Panc1 (cell line): ENCODE measurements at regions not wholly inside any gene's neighbourhood (a gene's known extent, or its start where the extent isn't known, plus 50 kb on each side); places are given as distances from the start of the nearest gene placed in this dataset.

Source experiments
- ATAC-seq: fragments of 200-7000 bp; cut with Tn5 transposase; 2 replicates; pipeline ENCODE4 v1.9.1; 2020; ENCODE audit warnings: mild to moderate bottlenecking, moderate library complexity
- BruUV-seq: library from RNA; stranded (reverse); fragments of 400-500 nt; replicated peaks from 2 replicates; lab custom pipeline; 2021; lab: Mats Ljungman, UMichigan
- CTCF ChIA-PET: fragments of 300-600 bp; sonication (Branson Sonifier 250); formaldehyde crosslinking; loops from one replicate; lab custom pipeline; 2022; ENCODE audit warnings: antibody characterized with exemption; lab: Charles Lee
- POLR2A ChIA-PET: fragments of 300-600 bp; sonication (Branson Sonifier 250); formaldehyde crosslinking; loops from one replicate; lab custom pipeline; 2022; ENCODE audit warnings: antibody characterized with exemption; lab: Charles Lee
- DNase-seq: peaks from one replicate; pipeline ENCODE4 v3.0.0-alpha.2; 2010; ENCODE audit warnings: low read depth, low spot score
- H3K27ac ChIP-seq: 2 replicates; pipeline ENCODE4 v1.5.1; 2011; ENCODE audit warnings: mild to moderate bottlenecking, low read length, inconsistent platforms
- H3K27me3 ChIP-seq: fragments of 200-500 bp; sonication (Bioruptor generic); 2 replicates; pipeline ENCODE4 v1.6.0; 2014; ENCODE audit warnings: low read length, inconsistent platforms; ENCODE audit not compliant: control insufficient read depth, insufficient read depth
- H3K36me3 ChIP-seq: fragments of 200-500 bp; sonication (Bioruptor generic); 2 replicates; pipeline ENCODE4 v1.5.1; 2014; ENCODE audit warnings: inconsistent platforms, mild to moderate bottlenecking, low read length, moderate library complexity; ENCODE audit not compliant: control insufficient read depth, insufficient read depth
- H3K4me1 ChIP-seq: 2 replicates; pipeline ENCODE4 v1.5.1; 2011; ENCODE audit warnings: inconsistent platforms, mild to moderate bottlenecking, low read length, moderate library complexity; ENCODE audit not compliant: control insufficient read depth, insufficient read depth
- H3K4me3 ChIP-seq, 2 experiments: 2 replicates each; pipeline ENCODE4 v1.5.1; 2011 to 2012; ENCODE audit warnings: low read depth in 2 of 2, low read length in 2 of 2, mild to moderate bottlenecking in 2 of 2, inconsistent platforms in 1 of 2, moderate library complexity in 1 of 2
- H3K9me3 ChIP-seq: fragments of 200-500 bp; sonication (Bioruptor generic); 2 replicates; pipeline ENCODE4 v1.5.1; 2014; ENCODE audit warnings: low read depth, mild to moderate bottlenecking, inconsistent platforms, low read length, moderate library complexity; ENCODE audit not compliant: control insufficient read depth, insufficient read depth
- POLR2AphosphoS5 ChIP-seq: IDR thresholded peaks from 2 replicates; pipeline ENCODE4 v1.6.1; 2012; ENCODE audit warnings: mild to moderate bottlenecking, low read depth, low read length, moderate library complexity
- SIN3A ChIP-seq: IDR thresholded peaks from 2 replicates; pipeline ENCODE4 v1.6.1; 2012; ENCODE audit warnings: low read depth, mild to moderate bottlenecking, low read length, moderate library complexity, borderline replicate concordance; ENCODE audit not compliant: insufficient read depth
- TCF7L2 ChIP-seq: IDR thresholded peaks from 2 replicates; pipeline ENCODE4 v1.6.1; 2011; ENCODE audit warnings: mild to moderate bottlenecking, low read depth, low read length, inconsistent platforms
- in situ Hi-C: cut with HindIII; loops from 2 replicates; pipeline ENCODE4 v1.10.0; 2016; ENCODE audit warnings: low sequenced_read_pairs, low pct_unique_long_range_greater_than_20kb
- intact Hi-C: fragments of 100-400 bp; cut with micrococcal nuclease; formaldehyde crosslinking; loops from one replicate; pipeline ENCODE4 v1.10.0; 2022; ENCODE audit not compliant: unreplicated experiment
- TF ChIP-seq, protein P1 (sequence below): fragments of 450-650 bp; IDR thresholded peaks from 2 replicates; pipeline ENCODE4 v1.5.1; 2017; ENCODE audit warnings: mild to moderate bottlenecking
- TF ChIP-seq, protein P2 (sequence below), 2 experiments: IDR thresholded peaks; 2 replicates each; pipeline ENCODE4 v1.6.1; 2011 to 2012; ENCODE audit warnings: low read depth in 2 of 2, control low read depth in 1 of 2, low read length in 1 of 2, mild to moderate bottlenecking in 1 of 2, moderate library complexity in 1 of 2; ENCODE audit not compliant: insufficient read depth in 1 of 2

DNA sequence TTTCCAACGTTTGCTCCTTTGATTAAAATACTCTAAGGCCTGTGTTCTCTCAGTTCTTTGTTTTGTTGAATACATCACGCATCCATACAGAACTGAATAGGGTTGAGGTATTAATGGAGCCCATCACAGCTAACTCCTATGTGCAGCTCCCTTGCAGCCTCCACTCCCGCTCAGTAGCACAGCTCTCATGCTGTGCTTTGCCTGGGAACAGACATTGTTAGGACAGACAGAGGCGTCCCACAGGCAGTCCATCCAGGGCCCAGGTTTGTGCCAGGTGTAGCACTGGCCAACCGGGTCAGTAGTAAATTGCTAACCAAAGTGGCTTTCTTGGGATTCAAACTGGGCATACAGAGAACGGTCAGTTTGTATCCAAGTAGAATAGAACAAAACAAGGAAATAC is 644.7 kb upstream of the NRP1 start:
- in situ Hi-C loops, result no loop called here
- H3K4me1 ChIP-seq, result no peaks in the 10 kb centered on the region
- POLR2A ChIA-PET, result no interaction called here
- no peaks in the 10 kb centered on the region for H3K36me3 ChIP-seq
- BruUV-seq, result no TSS peak
- TF ChIP-seq POLR2AphosphoS5 (no peak), TCF7L2 (no peak), SIN3A (no peak)
- TF ChIP-seq, protein P1, sequence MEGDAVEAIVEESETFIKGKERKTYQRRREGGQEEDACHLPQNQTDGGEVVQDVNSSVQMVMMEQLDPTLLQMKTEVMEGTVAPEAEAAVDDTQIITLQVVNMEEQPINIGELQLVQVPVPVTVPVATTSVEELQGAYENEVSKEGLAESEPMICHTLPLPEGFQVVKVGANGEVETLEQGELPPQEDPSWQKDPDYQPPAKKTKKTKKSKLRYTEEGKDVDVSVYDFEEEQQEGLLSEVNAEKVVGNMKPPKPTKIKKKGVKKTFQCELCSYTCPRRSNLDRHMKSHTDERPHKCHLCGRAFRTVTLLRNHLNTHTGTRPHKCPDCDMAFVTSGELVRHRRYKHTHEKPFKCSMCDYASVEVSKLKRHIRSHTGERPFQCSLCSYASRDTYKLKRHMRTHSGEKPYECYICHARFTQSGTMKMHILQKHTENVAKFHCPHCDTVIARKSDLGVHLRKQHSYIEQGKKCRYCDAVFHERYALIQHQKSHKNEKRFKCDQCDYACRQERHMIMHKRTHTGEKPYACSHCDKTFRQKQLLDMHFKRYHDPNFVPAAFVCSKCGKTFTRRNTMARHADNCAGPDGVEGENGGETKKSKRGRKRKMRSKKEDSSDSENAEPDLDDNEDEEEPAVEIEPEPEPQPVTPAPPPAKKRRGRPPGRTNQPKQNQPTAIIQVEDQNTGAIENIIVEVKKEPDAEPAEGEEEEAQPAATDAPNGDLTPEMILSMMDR, result no peak
- TF ChIP-seq, protein P2, sequence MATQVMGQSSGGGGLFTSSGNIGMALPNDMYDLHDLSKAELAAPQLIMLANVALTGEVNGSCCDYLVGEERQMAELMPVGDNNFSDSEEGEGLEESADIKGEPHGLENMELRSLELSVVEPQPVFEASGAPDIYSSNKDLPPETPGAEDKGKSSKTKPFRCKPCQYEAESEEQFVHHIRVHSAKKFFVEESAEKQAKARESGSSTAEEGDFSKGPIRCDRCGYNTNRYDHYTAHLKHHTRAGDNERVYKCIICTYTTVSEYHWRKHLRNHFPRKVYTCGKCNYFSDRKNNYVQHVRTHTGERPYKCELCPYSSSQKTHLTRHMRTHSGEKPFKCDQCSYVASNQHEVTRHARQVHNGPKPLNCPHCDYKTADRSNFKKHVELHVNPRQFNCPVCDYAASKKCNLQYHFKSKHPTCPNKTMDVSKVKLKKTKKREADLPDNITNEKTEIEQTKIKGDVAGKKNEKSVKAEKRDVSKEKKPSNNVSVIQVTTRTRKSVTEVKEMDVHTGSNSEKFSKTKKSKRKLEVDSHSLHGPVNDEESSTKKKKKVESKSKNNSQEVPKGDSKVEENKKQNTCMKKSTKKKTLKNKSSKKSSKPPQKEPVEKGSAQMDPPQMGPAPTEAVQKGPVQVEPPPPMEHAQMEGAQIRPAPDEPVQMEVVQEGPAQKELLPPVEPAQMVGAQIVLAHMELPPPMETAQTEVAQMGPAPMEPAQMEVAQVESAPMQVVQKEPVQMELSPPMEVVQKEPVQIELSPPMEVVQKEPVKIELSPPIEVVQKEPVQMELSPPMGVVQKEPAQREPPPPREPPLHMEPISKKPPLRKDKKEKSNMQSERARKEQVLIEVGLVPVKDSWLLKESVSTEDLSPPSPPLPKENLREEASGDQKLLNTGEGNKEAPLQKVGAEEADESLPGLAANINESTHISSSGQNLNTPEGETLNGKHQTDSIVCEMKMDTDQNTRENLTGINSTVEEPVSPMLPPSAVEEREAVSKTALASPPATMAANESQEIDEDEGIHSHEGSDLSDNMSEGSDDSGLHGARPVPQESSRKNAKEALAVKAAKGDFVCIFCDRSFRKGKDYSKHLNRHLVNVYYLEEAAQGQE (IDR thresholded peaks at IDR 0.05; ENCODE audit: insufficient read depth in 1 of 2, low read depth in 2 of 2, low read length in 1 of 2), result no peak
- intact Hi-C loops, result no loop called here
- CTCF ChIA-PET, result no interaction called here
- no peaks in the 10 kb centered on the region for H3K9me3 ChIP-seq
- H3K27me3 ChIP-seq, result peaks cover 2% of the 10 kb centered on the region; the same call in 1 of the 2 replicates
- H3K4me3 ChIP-seq, result no peak overlapping the region
- ATAC-seq (no peak), DNase-seq (no peak)
- no peak overlapping the region for H3K27ac ChIP-seq

DNA sequence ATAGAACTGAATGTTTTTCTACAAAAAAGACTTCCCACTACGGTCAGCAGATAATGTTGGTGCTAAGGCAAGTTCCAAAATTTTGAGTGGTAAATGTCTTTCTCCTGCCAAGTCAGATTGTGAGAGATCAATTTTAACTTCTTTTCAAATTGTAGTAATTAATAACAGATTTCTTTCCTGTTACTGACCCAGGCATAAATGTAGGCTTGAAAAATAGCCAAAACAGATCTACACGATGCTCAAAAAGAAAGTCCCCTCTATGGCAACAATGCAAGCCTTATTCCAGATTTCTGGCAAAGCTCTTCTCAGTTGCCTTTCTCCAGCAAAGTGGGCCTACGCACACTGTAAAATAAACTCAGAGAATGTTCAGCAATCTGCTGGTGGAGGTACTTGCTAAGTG is 641.0 kb upstream of the NRP1 start:
- ATAC-seq (no peak), DNase-seq (no peak)
- no TSS peak for BruUV-seq
- H3K4me3 ChIP-seq, result no peak overlapping the region
- in situ Hi-C loops, result no loop called here
- H3K27me3 ChIP-seq, result peaks cover 2% of the 10 kb centered on the region; the same call in 1 of the 2 replicates
- TF ChIP-seq, protein P2 (IDR thresholded peaks at IDR 0.05; ENCODE audit: insufficient read depth in 1 of 2, low read depth in 2 of 2, low read length in 1 of 2), result no peak
- TF ChIP-seq SIN3A (no peak), TCF7L2 (no peak), POLR2AphosphoS5 (no peak)
- TF ChIP-seq, protein P1, result no peak
- H3K4me1 ChIP-seq, result no peaks in the 10 kb centered on the region
- intact Hi-C loops, result no loop called here
- no peaks in the 10 kb centered on the region for H3K36me3 ChIP-seq
- ChIA-PET CTCF (no interaction called here), POLR2A (no interaction called here)
- no peaks in the 10 kb centered on the region for H3K9me3 ChIP-seq
- H3K27ac ChIP-seq, result no peak overlapping the region
